ENCODE measurements at regions not wholly inside any gene's neighbourhood (a gene's known extent, or its start where the extent isn't known, plus 50 kb on each side); places are given as distances from the start of the nearest gene placed in this dataset.
"Not testable (repeated sequence)": the region's sequence is repeated elsewhere in the genome, so short reads cannot be mapped to it uniquely, and the experiment has no call there.

GRCh38 chr12:89225401-89225800 lies 126.9 kb downstream of the DUSP6 start:
- Mint-ChIP-seq H3K4me1 (peaks cover 10% of the 10 kb centered on the region), H3K27me3 (ENCODE audit: low read depth) (peaks cover 4% of the 10 kb centered on the region), H3K27ac (peak overlapping the region in 2 of 3 experiments; percentile 55 to 88), H3K9me3 (peaks cover 12% of the 10 kb centered on the region), H3K36me3 (ENCODE audit: low read depth) (peaks cover 3% of the 10 kb centered on the region), H3K4me3 (no peak overlapping the region)
- no peak for TF ChIP-seq CTCF (IDR thresholded peaks at IDR 0.05; ENCODE audit: unreplicated experiment in 3 of 3)

GRCh38 chr12:89222580-89222979 lies 129.7 kb downstream of the DUSP6 start:
- peaks cover 12% of the 10 kb centered on the region for H3K9me3 Mint-ChIP-seq
- H3K4me1 Mint-ChIP-seq; H3K27ac Mint-ChIP-seq; H3K4me3 Mint-ChIP-seq; H3K36me3 Mint-ChIP-seq (ENCODE audit: low read depth); H3K27me3 Mint-ChIP-seq (ENCODE audit: low read depth): not testable (repeated sequence)

GRCh38 chr12:89217472-89217871 lies 134.8 kb downstream of the DUSP6 start:
- no peak for TF ChIP-seq CTCF (IDR thresholded peaks at IDR 0.05; ENCODE audit: unreplicated experiment in 3 of 3)
- peaks cover 3% of the 10 kb centered on the region for H3K36me3 Mint-ChIP-seq (ENCODE audit: low read depth)
- no peak overlapping the region for H3K4me3 Mint-ChIP-seq
- H3K27me3 Mint-ChIP-seq (ENCODE audit: low read depth) = no peaks in the 10 kb centered on the region
- peaks cover 8% of the 10 kb centered on the region for H3K9me3 Mint-ChIP-seq
- H3K4me1 Mint-ChIP-seq = no peaks in the 10 kb centered on the region
- H3K27ac Mint-ChIP-seq = no peak overlapping the region

- Mint-ChIP-seq H3K9me3 (peaks cover 3% of the 10 kb centered on the region), H3K36me3 (ENCODE audit: low read depth) (peaks cover 3% of the 10 kb centered on the region), H3K27me3 (ENCODE audit: low read depth) (no peaks in the 10 kb centered on the region), H3K4me3 (no peak overlapping the region), H3K4me1 (no peaks in the 10 kb centered on the region), H3K27ac (no peak overlapping the region)
- TF ChIP-seq CTCF (IDR thresholded peaks at IDR 0.05; ENCODE audit: unreplicated experiment in 3 of 3) = no peak
Measured at GRCh38 chr12:89216211-89216952, 135.9 kb downstream of the DUSP6 start.

GRCh38 chr12:89215196-89215595 lies 137.1 kb downstream of the DUSP6 start:
- no peak for TF ChIP-seq CTCF (IDR thresholded peaks at IDR 0.05; ENCODE audit: unreplicated experiment in 3 of 3)
- Mint-ChIP-seq H3K4me1 (no peaks in the 10 kb centered on the region), H3K27ac (no peak overlapping the region), H3K9me3 (no peaks in the 10 kb centered on the region), H3K36me3 (ENCODE audit: low read depth) (no peaks in the 10 kb centered on the region), H3K4me3 (no peak overlapping the region), H3K27me3 (ENCODE audit: low read depth) (no peaks in the 10 kb centered on the region)

GRCh38 chr12:89213747-89214146 lies 138.6 kb downstream of the DUSP6 start:
- H3K27me3 Mint-ChIP-seq (ENCODE audit: low read depth) = no peaks in the 10 kb centered on the region
- H3K36me3 Mint-ChIP-seq (ENCODE audit: low read depth) = no peaks in the 10 kb centered on the region
- no peak overlapping the region for H3K4me3 Mint-ChIP-seq
- H3K4me1 Mint-ChIP-seq = no peaks in the 10 kb centered on the region
- no peak for TF ChIP-seq CTCF (IDR thresholded peaks at IDR 0.05; ENCODE audit: unreplicated experiment in 3 of 3)
- no peak overlapping the region for H3K27ac Mint-ChIP-seq
- H3K9me3 Mint-ChIP-seq = no peaks in the 10 kb centered on the region
